IPS-11a (cell line): ENCODE measurements at regions not wholly inside any gene's neighbourhood (a gene's known extent, or its start where the extent isn't known, plus 50 kb on each side); places are given as distances from the start of the nearest gene placed in this dataset.

Experiments used
- H3K4me3 ChIP-seq: one replicate; pipeline ENCODE4 v1.5.1; 2013; ENCODE audit warnings: low read depth, low read length, control low read depth

DNA sequence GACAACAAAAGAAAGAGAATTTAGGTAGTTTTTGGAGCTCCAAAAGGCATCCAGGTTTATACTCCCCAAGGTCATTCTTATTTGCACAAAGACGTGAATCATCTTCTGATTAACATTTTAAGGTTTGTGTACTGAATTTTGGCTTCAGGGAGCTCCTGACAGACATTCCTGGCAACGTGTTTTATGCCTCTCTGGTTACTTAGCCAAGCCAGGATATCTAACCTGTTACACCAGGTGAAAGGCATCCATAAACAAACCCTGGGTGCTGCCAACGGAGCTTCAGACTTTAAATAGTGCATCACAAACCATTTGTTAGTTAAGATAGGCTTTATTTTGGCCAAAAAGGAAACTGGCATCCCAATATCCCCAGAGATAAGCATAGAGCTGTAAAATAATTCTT, 997.3 kb downstream of the ARAP2 start:
- no peak overlapping the region for H3K4me3 ChIP-seq

DNA sequence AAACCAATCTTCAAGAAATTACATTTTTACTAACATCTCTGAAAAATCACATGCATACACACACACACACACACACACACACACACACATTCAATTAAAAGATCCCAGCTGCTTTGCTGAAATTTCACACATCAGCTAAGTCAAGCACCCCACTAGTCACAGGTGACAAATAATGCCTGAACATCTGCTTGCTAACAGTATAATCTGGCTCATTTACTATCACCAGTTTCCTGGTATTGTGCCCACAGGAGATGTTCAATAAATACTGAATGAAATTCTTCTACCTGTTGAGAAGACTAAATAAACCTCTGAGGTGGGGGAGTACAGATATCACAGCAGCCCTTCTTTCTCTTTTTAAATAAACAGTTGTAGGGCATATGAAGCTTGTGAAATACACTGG, 994.0 kb downstream of the ARAP2 start:
- H3K4me3 ChIP-seq: no peak overlapping the region

DNA sequence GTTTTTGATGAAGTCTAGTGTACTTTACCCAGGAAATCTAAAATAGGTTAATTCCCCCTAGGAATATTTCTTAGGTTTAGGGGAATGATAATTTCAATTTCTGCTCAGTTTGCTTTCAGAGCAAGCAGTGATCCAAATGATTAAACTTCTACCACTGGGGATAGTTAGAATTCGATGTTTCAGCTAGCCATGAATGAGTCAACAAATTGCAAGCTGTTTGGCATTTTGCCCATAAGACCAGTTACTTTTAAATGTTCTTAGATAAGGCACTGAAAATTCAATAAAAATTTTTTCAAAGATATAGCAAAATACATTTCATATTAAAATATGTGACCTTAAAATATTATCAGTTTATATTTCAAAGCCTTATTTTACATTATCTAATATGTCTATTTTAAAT, 993.6 kb downstream of the ARAP2 start:
- no peak overlapping the region for H3K4me3 ChIP-seq

DNA sequence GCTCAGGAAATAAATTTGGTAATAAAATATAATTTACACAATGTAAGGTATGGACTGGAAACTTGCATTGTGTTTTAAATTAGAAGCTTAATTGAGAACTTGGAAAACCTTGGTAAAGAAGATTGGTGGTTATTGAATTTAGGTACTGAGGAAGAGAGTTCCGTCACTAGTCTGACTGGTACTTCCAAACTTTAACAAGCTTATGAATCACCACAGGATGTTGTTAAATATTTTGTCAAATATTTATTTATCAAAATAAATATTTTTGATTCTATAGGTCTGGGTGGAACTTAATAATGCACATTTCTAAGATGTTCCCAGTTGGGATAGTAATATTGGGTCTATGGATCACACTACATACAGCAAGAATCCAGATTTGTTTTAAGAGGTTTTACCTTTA, 992.2 kb downstream of the ARAP2 start:
- no peak overlapping the region for H3K4me3 ChIP-seq

DNA sequence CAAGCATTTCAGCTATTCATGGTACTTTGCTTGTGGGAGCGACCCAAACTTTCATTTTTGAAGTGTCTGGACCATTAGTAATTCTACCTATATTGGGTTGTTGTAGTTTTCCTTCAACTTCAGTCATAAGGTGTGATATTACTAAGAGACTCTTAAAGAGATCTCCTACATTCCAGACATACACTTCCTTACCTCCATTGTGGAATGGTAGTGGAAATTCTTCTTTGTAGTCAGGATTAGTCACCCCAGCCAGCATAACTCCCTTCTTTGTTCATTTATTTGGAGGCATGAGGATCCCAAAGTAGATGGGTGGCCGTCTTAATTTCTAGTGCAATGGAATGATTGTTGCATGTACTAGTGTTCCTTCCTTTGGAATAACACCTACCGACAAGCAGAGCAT, 991.4 kb downstream of the ARAP2 start:
- H3K4me3 ChIP-seq: no peak overlapping the region

DNA sequence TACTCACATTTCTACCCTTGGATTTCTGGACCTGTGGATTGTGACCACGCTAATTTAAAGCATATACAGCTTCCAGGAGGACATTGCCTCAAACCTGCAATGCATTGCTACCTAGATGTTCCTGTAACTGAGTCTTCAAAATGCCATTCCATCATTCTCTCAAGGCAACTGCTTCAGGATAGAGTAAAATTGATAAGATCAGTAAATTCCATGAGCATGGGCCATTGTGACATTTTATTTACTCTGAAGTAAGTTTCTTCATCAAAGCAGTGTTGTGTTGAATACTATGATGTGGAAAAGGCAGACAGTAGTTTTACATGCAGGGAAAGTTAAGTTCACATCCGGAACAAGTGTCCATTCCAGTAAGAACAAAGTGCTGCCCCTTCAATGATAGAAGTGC, 991.0 kb downstream of the ARAP2 start:
- H3K4me3 ChIP-seq: no peak overlapping the region

DNA sequence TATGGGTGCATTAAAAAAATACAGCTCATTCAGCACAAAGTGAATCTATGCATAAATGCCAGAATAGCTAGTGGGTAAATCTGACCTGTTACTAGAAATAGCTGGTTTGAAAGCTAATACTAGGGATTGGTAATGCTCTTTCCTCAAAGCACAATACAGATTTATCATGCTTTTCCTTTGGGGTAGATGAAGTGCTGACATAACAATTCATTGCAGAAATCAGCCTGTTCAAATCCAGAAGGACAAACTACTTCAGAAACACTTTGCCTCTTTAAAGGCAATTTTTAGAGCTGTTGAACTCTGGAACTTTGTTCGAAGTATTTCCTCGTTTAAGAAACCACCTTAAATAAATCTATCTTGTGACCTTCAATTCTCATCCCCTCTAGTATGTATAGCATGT, 957.9 kb downstream of the ARAP2 start:
- H3K4me3 ChIP-seq: no peak overlapping the region

DNA sequence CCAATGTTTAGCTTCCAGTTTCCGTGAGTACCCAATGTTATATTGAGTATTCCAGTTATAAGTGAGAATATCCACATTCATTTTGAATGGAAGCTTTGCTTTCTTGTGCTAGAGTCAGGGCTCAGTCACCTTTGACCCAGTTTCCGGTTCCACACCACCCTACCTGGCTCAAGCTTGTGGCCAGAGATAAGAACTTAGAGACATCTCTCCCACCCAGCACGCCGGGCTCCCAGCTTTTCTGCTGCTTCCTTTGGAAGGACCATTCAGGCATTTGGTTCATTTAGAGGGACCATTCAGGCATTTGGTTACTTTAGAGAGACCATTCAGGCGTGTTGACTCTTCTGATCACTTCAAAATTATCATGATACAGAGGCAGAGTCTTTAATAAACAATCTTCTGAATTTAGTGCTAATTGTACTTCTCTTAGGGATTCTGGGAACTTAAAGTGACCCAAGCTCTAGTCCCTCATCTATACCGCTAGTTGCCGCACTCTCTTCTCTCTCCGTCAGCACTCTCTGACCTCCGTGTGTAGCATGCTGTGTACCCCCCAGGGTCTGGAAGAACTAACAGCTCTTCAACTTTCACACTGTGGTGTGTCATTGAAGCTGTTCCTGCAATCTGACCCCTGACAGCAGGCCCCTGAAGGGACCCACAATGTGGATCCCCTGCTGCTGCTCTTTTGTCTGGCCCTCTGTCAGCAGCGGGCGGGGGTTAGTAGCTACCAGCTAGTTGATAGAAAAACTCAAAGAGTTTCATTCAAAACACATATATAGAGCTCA, 943.1 kb downstream of the ARAP2 start:
- no peak overlapping the region for H3K4me3 ChIP-seq

DNA sequence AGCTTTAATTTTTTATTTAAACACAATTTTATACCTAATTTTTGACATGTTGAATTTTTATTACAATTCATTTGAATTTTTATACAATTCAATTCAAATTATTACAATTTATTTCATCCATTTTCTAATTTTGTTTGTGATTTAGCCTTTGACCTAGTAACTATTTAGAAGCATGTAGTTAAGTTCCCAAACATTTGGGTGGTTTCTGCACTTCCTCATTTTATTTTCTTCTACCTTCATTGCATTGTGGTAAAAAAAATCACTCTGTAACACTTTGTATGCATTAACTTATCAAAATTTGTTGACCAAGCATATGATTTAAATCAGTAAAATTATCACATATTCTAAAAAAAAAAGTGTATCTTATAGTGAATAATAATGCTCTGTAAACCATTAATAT, 928.9 kb downstream of the ARAP2 start:
- H3K4me3 ChIP-seq: no peak overlapping the region

DNA sequence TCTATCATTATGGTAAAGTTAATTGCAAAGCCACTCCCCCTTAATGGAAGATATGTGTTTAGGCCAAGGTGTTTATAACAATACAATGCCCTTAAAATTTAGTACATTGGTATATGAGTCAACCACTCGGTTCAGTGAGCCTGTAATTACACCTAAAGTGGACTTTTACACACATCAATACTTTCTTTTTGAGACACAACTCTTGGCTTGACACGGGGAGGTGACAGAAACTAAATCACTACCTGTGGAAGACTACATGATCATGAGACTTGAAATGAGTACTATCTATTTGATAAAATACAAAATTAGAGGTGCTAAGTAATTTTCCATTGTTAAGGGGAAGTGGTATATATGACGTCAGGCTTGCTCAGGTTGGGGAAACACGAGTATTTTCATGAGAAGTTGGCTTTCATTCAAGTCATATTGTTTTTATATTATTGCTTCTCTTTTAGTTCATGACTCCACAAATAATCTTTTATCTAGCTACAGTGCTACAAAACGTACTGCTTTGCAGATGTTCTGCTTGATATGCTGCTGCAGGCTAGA, 918.3 kb downstream of the ARAP2 start:
- H3K4me3 ChIP-seq: no peak overlapping the region

DNA sequence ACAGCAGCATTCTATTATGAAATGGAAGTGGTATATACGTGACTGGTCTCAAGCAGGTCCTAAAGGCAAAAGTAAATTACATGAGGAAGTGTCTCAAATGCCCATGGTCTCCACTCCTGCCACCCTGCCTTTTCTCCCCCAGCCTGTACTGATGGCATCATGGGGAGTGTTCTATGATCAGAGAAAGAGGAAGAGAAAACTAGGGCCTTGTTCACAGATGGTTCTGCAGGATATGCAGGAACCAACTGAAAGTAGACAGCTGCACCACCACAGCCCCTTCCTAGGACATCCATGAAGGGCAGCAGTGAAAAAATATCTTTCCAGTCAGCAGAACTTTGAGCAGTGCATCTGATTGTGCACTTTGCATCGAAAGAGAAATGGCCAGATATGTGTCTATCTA, 901.5 kb downstream of the ARAP2 start:
- no peak overlapping the region for H3K4me3 ChIP-seq

DNA sequence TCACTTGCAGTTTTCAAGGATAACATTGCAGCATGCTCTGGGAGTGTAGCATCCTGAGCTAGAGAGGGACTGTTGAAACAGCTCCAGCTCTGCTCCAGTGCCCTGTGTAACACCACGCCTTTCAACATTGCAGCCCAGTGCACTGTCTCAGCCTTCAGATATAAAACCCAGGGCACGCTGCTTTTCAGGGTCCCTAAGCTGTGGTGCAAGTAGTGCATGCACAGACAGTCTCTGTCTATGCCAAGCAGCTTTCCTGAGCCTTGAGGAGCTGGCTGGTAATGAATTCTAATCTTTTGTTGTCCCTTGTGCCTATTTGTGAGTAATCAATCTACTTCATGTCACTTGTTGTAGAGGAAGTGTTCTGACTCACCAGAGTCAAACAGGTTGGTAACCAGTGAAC, 897.0 kb downstream of the ARAP2 start:
- no peak overlapping the region for H3K4me3 ChIP-seq

DNA sequence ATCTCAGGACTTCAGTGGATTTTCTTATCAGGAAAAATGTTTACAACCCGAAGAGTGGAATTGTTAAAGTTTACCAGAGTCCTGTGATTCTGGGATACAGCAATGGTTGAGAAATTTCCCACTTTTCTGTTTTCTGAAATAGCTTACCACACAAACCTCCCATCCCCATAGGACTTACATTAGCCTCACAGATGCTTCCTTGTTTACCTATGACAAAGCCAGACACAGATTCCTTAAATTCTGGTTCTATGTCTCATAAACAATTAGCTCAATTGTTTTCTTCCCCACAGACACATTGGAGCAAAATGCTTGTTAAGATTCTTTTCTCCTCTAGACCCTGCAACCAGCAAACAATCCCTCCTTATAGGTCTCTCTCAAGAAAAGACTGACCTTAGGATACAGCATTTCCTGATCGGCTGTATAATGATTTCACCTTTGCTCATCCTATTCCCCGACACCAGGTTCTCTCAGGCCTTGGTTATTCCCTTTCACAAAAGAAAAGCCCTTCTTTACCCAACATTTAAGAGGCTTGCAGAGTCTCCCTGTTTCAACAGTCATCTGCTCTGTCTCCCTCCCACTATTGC, 886.2 kb downstream of the ARAP2 start:
- no peak overlapping the region for H3K4me3 ChIP-seq

DNA sequence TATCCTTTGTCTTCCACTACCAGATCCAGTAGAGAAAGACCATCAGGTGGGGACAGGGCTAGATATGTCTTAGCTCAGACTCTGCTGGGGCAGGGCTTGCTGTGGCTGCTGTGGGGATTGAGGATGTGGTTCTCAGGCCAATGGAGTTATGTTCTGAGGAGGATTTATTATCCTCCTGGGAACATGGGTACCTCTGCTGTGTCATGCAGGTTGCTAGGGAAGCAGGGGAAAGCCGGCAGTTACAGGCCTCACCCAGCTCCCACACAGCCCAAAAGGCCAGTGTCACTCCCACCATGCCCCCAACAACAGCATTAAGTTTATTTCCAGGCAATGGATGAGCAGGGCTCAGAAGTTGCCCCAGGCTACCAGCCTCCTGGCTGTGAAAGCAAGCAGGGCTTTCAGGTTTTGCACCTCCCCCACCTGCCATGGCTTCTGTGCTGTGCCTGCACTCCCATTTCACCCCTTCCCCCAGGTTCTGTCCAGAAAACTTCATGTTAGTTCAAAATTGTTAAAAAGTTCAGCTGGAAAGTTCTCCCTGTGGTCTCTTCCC, 879.9 kb downstream of the ARAP2 start:
- H3K4me3 ChIP-seq: no peak overlapping the region

DNA sequence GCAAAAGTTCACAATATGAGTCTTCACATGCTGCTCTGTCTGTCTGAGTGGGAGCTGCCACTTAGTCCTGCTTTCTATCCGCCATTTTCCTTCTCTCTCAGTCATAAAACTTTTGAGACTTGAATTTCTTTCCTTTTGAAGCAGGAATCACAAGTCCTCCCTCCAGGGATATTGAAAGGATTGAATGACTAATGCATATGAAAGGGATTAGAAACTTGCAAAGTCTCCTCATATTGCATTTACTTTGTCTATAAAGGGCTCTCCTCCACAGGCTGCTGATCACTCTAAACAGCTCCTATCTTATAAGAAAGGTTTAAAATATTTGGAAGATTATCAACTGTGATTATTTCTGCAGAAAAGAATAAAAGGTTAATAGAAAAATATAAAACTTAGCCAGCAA, 879.1 kb downstream of the ARAP2 start:
- H3K4me3 ChIP-seq: no peak overlapping the region

DNA sequence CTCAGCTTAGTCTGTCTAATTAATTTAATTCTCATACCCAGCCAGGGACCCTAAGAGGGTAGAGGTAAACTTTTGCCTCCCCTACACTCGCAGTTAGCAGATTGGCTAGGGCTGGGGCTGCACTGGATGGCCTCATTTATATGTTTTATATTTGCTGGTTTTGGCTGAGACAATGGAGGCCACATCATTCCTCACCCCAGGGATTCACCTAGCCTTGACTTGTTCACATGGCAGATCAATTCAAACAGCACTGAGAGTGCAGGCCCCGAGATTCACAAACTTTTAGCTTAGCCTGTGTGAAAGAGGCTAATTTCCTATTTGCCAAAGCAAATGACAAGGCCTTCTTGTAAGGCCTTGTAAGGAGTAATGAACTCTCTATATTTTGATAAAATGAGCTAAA, 844.4 kb downstream of the ARAP2 start:
- no peak overlapping the region for H3K4me3 ChIP-seq

DNA sequence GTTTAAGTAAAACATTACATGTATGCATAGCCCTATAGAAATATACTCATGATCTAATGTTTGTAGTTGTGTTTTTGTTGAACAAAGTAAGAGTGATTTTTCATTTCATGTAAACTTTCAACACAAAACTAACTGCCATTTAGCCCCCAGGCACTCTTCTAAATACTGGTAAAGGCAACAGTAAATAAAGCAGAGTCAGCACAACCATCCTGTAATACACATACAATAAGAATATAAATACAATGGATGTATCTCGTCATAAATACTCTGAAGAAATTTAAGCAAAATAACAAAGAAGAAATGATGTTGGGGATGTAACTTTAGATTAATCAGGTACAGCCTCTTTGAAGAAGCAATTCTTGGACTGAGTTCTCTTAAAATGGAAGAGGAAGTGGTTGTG, 821.2 kb downstream of the ARAP2 start:
- no peak overlapping the region for H3K4me3 ChIP-seq

DNA sequence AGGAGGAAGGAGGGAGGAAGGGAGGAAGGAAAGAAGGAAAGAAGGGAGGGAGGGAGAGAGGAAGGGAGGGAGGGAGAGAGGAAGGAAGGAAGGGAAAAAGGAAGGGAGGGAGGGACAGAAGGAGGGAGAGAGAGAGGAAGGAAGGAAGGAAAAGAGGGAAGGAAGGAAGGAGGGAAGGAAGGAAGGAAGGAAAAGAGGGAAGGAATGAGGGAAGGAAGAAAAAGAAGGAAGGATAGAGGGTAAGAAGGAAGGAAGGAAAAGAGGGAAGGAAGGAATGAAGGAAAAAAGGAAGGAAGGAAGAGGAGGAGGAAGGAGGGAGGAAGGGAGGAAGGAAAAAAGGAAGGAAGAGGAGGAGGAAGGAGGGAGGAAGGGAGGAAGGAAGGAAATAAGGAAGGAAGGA, 796.8 kb downstream of the ARAP2 start:
- no peak overlapping the region for H3K4me3 ChIP-seq

DNA sequence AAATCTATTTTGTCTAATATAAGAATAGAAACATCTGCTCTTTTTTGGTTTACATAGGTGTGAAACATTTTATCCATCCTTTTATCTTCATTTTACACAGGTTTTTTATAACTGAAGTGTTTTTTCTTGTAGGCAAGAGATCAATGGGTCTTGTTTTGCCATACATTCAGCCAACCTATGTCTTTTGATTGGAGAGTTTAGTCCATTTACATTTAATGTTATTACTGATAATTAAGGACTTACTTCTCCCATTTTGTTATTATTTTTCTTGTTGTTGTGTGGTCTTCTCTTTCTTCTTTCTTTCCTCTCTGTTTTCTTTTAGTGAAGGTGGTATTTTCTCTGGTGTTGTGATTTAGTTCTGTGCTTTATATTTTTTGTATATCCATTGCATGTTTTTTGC, 785.3 kb downstream of the ARAP2 start:
- no peak overlapping the region for H3K4me3 ChIP-seq

DNA sequence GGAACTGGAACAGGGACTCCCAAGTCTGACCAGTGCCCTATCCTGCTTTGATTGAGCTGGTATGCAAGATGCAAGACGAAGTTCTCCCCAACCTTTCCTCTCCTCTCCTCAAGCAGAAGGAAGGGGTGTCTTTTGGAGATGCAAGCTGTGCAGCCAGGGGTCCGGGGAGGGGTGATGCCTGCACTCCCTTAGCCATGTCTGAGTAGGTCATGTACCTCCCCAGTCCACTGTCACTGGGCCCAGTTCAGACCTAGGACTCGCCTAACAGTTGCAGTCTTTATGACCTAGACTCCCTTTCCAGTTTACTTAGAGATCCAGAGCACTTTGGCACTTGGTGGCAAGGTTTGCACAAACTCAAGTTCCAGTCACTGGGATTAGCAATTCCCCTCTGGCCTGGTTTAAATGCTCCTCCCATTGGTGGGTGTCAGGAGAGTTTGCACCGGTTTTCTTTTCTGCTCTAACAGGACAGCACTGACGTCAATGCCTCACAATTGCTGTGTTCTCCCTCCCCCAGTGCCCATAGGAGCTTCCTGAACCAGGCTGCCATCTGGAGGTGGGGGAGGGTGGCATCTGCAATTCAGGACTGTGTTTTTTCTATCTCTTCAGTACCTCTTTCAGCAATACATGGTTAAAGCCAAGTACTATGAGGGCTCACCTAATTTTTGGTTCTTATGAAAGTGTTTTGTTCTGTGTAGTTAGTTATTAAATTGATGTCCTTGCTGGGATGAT, 782.2 kb downstream of the ARAP2 start:
- H3K4me3 ChIP-seq: no peak overlapping the region

DNA sequence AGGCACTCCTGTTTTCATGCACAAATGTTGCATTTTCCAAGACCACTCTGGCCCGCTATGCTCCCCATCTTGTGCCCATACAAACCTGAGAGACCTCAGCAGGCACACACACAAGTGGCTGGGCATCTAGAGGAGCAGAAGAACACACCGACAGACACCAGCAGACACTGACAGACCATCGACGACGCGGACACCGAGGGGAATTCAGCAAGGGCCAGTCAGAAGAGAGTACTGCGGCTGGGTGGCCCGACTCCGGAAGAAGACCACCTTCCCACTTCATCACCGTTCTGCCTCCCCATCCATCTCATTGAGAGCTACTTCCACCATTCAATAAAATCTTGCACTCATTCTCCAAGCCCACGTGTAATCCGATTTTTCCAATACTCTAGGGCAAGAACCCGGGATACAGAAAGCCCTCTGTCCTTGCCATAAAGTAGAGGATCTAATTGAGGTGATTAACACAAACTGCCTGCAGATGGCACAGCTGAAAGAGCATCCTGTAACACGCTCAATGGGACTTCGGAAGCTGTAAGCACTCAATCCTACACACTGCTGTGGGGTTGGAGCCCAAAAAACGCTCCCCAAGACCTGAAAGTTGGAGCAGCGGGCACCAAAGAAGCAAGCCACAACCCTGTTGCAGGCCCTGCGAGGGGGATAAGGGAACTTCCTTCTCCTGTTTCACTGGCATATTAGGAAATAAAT, 780.9 kb downstream of the ARAP2 start:
- no peak overlapping the region for H3K4me3 ChIP-seq
